ENCODE measurements at regions not wholly inside any gene's neighbourhood (a gene's known extent, or its start where the extent isn't known, plus 50 kb on each side); places are given as distances from the start of the nearest gene placed in this dataset.
"Not testable (repeated sequence)": the region's sequence is repeated elsewhere in the genome, so short reads cannot be mapped to it uniquely, and the experiment has no call there.

- DNase-seq (ENCODE audit: low read depth in 2 of 2), result no peak
Observed at GRCh38 chr3:79973917-79974595, 206.3 kb upstream of the ROBO1 start.

- DNase-seq (ENCODE audit: low read depth in 2 of 2), result no peak
Observed at GRCh38 chr3:79973482-79973881, 205.7 kb upstream of the ROBO1 start.

- DNase-seq (ENCODE audit: low read depth in 2 of 2), result no peak
Observed at GRCh38 chr3:79968418-79968817, 200.6 kb upstream of the ROBO1 start.

DNA sequence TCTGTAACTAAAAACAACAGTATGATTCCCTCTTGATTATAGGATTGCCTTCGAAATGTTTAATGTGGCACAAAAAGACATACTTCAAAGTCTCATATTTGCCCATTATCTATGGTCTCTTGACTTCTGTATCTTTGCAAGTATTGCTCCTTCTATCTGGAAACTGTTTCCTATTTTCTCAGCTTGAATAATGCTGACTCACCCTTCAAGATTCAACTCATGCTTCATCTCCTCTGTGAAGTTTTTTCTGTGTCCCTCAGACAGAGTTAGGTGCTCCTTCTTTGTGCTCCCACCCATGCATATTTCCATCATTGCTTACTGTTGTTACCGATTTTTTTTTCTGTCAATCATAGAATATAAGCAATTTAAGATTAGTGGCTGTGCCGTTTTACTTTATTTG, 192.8 kb upstream of the ROBO1 start:
- DNase-seq (ENCODE audit: low read depth in 2 of 2), result no peak

- no peak for DNase-seq (ENCODE audit: low read depth in 2 of 2)
Observed at GRCh38 chr3:79957066-79957465, 189.3 kb upstream of the ROBO1 start.

DNA sequence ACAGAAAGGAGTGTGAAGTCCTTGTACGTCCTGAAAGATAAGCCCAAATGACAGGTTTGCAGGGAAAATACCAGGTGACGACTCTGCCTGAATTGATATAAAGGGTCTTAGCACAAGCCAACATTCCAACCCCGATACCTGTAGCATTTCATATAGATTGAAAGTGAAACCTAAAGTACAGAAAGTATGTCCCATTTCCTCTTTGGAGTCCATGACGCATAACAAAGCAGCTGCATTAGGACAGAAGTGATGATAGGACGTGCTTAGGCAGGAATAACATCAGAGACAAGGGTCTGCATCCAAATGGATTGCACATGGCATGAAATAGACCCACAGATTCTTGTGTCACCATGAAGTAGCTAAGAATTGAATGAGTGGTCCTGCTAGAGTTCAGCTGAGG, 187.0 kb upstream of the ROBO1 start:
- no peak for DNase-seq (ENCODE audit: low read depth in 2 of 2)

DNA sequence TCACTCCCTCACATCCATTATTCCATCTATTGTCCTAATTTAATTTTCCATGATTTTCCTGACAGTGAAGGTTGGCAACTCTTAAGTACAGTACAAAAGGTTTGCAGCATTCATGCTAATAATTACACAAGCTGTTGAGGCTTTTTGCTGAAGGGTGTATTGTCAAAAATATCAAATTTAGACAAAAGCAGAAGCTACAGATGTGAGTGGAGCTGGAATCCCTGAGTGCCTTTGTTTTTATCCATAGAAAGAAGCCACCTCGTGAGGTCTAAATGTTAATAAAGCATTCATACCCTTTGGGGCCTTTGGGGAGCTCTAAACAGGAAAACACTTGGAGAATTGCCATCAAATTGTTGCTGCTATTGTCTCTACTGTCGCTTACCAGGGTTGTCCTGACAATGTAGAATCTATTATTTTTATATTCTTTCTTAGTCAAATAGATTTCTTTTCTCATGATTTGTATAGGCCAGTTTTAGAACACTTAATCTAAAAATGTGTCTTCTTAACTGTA, 185.8 kb upstream of the ROBO1 start:
- DNase-seq (ENCODE audit: low read depth in 2 of 2), result no peak

DNA sequence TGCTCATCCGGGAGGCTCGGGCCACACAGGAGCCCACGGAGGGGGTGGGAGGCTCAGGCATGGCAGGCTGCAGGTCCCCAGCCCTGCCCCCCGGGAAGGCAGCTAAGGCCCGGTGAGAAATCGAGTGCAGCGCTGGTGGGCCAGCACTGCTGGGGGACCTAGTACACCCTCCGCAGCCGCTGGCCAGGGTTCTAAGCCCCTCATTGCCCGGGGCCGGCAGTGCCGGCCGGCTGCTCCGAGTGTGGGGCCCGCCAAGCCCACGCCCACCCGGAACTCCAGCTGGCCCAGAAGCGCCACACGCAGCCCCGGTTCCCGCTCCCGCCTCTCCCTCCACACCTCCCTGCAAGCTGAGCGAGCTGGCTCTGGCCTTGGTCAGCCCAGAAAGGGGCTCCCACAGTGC, 183.6 kb upstream of the ROBO1 start:
- DNase-seq (ENCODE audit: low read depth in 2 of 2), result not testable (repeated sequence)

DNA sequence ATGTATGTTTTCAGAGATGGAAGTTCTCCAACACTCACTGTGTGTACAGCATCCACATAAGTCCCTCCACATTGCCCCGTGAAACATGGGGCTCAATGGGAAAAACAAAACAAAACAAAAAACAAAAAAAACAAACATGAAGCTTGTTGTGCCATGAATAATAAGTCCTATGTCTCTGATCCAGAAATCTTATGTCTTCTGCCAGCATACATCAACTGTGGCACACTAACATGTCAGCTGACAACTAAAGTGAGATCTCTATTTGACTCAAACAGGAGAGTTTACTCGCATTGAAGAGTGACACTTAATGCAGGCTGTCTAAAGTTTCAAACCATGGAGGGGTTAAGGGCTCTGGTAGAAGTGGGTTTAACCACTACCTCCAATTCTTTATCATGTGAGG, 180.2 kb upstream of the ROBO1 start:
- DNase-seq (ENCODE audit: low read depth in 2 of 2), result no peak

- no peak for DNase-seq (ENCODE audit: low read depth in 2 of 2)
Observed at GRCh38 chr3:79947469-79947868, 179.7 kb upstream of the ROBO1 start.

- DNase-seq (ENCODE audit: low read depth in 2 of 2), result no peak
Observed at GRCh38 chr3:79937567-79937966, 169.8 kb upstream of the ROBO1 start.

DNA sequence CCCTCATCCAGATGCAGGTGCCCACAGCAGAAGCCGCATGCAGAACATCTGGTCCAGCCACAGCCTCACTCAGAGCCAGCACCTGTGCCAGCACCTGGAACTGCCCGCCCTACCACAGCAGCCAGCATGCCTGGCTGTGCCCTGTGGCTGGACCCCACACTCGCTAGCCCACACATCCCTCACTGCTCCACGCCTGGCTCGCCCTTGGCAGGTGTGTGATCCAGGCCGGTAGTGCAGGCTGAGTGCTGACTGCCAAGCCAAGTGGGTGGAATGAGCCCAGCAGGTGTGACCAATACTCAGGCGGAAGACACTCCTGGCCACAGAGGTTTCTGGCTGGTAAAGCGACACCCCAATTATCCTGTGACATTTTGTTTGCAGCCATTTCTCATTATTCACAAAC, 162.4 kb upstream of the ROBO1 start:
- DNase-seq (ENCODE audit: low read depth in 2 of 2), result no peak

DNA sequence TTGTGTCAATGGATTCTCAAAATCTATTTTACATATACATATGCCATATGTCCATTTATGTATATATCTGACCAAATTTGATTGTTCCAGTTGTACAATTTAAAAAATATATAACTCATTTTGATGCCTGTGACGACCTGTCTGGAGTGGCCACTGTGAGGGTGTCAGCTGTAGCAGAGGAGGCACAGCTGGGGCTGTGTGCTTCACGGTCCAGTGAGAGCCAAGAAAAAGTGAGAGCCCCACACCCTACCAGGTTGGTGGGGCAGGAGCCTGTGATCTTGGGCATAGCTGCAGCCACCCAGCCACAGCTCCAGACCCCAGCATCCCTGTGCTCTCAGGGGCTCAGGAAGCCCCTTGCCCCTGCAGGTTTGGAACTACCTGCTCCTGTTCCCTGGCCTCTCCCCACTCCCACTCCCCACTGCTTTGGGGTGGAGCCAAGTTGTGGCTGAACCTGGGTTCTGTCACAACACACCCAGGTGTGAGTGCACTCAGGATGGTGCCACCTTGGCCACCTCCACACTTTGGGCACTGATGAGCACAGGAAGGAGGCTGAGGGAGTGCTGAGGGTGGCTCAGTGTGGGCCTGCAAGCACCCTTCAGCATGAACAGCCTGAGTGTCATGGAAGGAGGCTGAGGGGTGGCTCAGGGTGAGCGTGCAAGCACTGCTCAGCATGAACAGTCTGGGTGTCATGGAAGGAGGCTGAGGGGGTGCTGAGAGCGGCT, 161.1 kb upstream of the ROBO1 start:
- no peak for DNase-seq (ENCODE audit: low read depth in 2 of 2)

- DNase-seq (ENCODE audit: low read depth in 2 of 2), result no peak
Observed at GRCh38 chr3:79926522-79926921, 158.7 kb upstream of the ROBO1 start.

DNA sequence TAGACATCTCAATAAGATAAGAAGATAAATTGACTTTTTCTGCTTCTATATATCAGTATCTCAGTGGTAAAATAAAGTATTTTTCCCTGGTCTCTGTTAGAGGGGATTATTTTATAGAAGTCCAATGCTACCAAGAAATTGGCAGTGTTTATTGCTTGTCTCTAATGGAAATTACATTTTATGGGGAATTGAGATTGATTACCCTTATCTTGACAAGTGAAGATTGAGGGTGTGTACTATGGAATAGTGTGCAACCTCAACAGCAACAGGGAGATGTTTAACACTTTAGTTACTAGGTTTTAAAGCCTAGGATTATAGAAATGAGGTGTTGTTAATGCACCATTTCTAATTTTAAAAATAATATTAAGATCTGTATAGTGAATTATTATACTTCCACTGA, 154.8 kb upstream of the ROBO1 start:
- no peak for DNase-seq (ENCODE audit: low read depth in 2 of 2)

DNA sequence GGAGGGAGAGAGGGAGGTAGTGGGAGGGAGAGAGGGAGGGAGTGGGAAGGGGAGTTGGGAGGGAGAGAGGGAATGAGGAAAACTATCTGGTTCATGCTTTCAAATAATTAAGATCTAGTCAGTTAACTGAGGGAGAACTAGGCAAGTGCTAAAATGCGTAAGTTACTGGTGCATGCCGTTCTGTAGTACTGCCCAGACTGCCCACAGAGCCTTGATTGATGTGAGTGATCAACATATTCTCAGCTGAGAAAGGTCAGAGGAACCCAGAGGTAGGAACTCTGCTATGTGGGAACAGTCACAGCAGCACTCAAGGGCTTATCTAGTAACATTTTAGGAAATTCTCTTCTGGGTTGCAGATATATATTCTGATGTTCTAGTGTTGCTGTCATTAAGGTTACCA, 149.8 kb upstream of the ROBO1 start:
- no peak for DNase-seq (ENCODE audit: low read depth in 2 of 2)

DNA sequence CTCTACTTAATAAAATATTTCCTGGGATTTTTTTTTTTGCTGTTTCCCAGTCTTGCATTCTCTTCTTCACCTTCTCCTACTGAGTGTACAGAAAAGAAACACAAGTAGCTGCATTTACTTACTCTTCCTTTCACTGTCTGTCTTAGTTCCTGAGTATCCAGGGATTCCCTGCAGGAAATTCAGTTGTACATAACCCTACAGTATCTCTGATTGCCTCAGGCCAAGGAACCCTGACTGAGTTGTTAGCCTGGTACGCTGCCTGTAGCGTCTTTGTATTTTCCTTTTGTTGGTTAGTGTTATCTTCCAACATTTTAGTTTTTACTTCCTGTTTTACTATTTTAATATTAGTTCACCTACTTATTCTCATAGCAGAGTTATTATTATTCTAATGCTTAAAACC, 142.5 kb upstream of the ROBO1 start:
- DNase-seq (ENCODE audit: low read depth in 2 of 2), result no peak

DNA sequence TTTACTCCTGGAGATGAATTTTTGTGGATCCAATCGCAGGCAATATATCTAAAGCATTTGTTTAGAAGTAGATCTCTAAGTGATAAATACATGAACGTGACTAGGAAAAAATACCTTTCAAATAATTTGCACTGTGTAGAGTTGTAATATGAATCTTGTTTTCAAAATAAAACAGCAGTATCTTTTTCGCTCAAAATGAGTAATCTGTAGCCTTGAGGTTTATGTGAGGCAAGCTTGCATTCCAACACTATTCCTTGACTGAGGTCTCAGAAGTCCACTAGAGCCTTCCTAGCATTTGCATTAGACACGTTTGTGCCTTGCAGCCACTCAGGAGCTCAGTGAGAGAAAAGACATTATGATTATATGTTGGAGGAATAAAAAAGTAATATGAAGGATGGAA, 138.3 kb upstream of the ROBO1 start:
- no peak for DNase-seq (ENCODE audit: low read depth in 2 of 2)

DNA sequence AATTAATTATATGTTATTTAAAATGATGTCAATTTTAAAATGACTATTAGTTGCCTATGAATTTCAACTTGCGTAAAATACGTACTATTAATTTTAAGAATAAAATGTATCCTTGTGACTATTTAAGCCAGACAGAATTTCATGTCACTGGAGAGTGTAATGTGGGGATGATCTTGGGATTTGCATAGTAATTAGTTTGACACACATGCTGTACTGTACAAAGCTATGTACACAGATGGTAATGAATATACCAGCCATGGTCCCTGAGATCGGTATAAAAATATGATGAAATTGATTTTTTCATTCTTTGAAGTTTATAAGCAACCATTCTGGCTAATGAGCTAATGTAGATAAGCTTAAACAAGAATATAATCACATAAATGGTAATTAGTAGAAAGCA, 134.4 kb upstream of the ROBO1 start:
- DNase-seq (ENCODE audit: low read depth in 2 of 2), result no peak

- no peak for DNase-seq (ENCODE audit: low read depth in 2 of 2)
Observed at GRCh38 chr3:79898907-79899306, 131.1 kb upstream of the ROBO1 start.

- DNase-seq (ENCODE audit: low read depth in 2 of 2), result no peak
Observed at GRCh38 chr3:79896086-79896485, 128.3 kb upstream of the ROBO1 start.

DNA sequence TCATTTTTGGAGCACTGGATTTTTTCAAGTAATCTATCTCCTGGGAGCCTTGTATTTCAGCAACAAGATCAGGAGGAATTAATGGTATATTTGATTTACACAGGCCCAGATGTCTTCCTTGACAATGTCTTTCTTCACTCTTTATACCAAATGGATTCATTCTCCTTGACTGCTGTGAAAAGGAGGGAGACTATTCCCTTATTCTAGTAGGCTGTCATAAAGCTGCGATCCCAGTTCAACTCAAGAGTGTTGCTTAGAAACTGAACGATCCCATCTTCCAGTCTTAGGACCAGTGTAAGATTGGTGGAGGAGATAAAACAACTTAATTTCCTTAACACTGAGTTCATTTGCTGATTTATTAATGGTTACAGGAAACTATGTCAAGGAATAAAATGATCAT, 119.4 kb upstream of the ROBO1 start:
- no peak for DNase-seq (ENCODE audit: low read depth in 2 of 2)

DNA sequence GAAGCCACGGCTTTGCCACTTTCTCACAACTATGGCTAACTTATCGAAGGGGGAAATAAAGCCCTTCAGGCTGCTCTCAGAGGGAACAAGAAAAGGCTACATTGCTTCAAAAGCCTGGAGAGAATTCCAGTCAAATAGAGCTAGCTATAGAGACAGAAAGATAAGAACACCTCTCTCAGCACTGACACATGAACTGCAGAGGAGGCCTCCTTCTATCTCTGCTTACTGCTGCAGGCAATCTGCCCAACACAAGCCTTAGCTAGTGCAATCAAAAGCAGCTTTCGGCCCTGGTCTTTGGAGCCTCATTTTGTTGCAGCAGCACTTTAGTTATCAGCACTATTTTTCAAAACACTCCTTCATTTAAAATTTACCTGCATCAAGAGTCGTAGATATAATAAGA, 118.4 kb upstream of the ROBO1 start:
- no peak for DNase-seq (ENCODE audit: low read depth in 2 of 2)

DNA sequence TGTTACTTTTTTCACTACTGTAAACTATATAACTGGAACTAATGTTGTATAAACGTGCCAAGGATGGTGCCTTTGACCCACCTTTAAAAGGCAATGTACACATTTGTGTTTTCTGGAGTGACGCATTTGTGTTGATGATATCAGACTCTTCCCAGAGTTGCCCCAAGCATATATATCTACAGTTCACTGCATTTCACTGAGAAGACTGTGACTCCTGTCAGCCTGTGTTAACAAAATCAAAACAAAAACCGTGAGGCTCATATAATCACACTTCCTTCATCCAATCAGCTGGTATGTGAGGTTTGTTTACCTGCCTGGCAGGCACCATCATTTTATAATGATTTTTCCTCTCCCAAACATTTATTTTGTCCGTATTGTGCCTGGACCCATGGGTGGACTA, 117.6 kb upstream of the ROBO1 start:
- no peak for DNase-seq (ENCODE audit: low read depth in 2 of 2)
